ENCODE measurements at regions not wholly inside any gene's neighbourhood (a gene's known extent, or its start where the extent isn't known, plus 50 kb on each side); places are given as distances from the start of the nearest gene placed in this dataset.
A peak's percentile ranks its signal among the peaks of the same experiment; 100 is the strongest.

DNA sequence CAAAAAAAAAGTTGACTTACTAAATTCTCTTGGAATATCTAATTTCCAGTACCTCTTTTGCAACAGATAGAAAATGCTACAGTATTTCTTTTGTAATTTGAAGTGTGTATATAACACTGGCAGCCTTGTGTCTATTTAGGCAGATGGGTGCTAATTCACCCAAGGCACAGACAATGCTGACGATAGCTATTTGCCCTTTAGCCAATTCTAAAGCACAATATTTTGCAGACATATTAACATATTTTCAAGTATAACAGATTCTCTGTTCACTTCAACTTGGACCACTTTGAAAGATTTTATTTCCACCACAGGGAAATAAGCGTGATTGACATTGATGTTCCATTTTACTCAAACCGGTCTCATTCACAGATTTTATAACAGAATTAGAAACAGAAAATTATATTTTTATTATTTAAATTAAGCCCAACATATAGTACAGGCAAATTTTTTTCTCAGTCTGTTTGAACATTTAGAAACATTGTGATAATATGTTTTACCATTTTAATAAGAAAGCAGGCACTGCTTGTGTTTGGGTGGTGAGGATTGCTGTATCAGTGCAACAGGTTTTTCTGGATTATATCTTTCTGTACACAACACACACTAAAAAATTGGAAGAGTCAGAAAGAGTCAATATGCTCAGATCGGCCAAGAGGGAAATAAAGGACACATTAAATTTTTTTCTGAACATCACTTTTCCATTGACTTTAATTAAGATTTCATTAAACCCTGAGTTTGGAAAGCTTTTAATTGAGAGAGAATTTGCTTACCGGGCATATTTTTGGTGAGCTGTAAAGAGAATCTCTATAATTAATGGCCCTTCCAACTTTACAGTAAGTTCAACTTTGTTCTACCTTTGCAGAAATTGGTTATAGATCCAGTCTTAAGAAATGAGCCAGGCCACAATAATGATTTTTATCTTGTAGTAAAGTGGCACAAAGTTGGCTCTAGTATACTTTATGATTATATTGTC is 327.3 kb upstream of the NR2F2 start:
- intact Hi-C loops (cut with DNase I): no loop called here
- no peak for DNase-seq

DNA sequence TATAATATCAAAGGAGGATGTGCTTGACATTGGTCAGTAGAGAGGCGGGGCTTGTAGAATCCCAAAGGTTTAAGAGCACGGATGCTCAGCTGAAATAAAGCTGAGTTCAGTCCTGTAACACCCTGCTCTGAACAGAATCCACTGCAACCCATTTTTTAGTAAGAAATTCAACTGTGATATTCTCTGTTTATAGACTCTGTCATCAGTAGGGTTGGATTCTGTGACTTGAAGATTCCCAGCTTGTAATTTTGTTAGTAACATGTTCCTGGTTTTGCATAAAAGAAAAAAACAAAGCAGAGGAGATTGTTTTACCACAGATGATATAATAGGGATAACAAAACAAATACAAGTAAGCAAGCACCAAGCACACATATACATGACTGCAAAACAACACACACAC is 324.6 kb upstream of the NR2F2 start:
- intact Hi-C loops (cut with DNase I): no loop called here
- no peak for DNase-seq

GRCh38 chr15:96011136-96011535 is 319.4 kb upstream of the NR2F2 start:
- no peak for DNase-seq
- intact Hi-C loops (cut with DNase I): no loop called here

GRCh38 chr15:96014939-96015338 is 315.6 kb upstream of the NR2F2 start:
- intact Hi-C loops (cut with DNase I): no loop called here

DNA sequence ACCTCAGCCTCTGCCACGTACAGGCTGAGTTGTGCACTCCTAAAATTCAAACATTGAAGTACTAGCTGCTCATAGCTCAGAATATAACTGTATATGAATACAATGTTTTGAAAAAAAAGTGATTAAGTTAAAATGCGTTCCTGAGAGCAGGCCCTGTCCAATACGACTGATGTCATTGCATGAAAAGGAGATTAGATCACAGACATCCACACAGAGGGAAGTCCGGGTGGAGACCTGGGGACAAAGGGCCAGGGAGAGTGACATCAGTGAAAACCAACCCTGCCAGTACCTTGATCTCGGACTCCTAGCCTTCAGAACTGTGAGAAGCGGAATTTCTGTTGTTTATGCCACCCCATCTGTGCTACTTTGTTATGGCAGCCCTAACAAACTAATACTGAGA is 311.4 kb upstream of the NR2F2 start:
- DNase-seq: no peak
- intact Hi-C loops (cut with DNase I): no loop called here

More at GRCh38 chr15:96014939-96015338, 315.6 kb upstream of the NR2F2 start:
- no peak for DNase-seq

GRCh38 chr15:96020133-96020532 is 310.4 kb upstream of the NR2F2 start:
- peak in 36 of 42 donors; percentile 7 to 79 (median 44) for DNase-seq
- intact Hi-C loops (cut with DNase I): no loop called here

DNA sequence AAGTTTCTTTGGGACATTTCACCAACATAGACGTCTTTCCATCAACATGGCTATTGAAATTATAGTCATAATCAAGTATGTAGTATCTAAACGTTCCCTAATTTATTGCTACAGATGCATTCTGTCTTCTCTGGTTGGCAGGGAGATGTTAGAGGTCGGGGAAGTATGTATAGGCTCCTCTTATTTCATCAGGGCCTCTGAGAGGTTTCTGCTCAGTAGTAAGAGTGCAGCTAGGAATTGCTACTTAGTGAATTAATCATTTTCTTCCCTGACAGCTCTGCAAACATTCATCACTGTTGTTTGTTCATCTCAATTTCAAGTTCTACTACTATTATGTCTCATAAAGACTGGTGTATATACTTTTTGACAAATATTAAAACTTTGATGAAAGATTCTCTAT is 309.7 kb upstream of the NR2F2 start:
- intact Hi-C loops (cut with DNase I): no loop called here
- DNase-seq: no peak

GRCh38 chr15:96023081-96023480 is 307.4 kb upstream of the NR2F2 start:
- intact Hi-C loops (cut with DNase I): no loop called here
- DNase-seq: no peak

DNA sequence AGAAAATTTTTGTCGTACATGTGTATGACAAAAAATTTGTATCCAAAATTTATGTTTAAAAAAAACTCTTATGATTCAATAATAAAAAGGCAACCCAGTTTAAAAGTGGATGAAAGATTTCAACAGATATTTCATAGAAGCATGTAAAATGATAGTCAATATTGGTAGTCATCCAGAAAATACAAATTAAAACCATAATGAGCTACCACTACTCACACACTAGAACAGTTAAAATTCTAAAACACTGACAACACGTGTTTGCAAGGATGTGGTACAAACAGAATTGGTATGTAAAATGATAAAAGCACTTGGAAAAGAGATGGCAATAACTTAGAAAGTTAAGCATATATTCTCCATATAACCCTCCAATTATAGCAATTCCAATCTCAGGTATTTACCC is 303.0 kb upstream of the NR2F2 start:
- intact Hi-C loops (cut with DNase I): no loop called here
- DNase-seq: no peak

DNA sequence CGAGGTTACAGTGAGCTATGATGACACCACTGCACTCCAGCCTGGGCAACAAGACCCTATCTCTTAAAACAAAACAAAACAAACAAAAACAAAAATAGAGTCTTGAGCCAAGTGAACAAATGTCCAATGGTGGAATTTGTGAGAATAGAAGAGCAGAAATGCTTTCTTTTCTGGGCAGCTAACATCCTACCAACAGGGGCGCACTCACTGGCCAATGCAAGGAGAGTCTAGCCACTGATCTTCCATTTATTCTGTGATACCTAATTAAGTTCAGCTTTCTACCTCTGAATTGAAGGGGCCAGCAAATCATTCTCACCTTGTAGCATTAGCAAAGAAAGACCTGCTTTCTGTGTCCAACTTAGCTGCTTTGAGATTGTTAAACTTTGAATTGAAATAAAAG is 301.9 kb upstream of the NR2F2 start:
- intact Hi-C loops (cut with DNase I): no loop called here

GRCh38 chr15:96029172-96029571 is 301.3 kb upstream of the NR2F2 start:
- intact Hi-C loops (cut with DNase I): no loop called here
- no peak for DNase-seq

More for the DNA sequence above, 301.9 kb upstream of the NR2F2 start:
- DNase-seq: no peak

- intact Hi-C loops (cut with DNase I): no loop called here
- no peak for DNase-seq
These were observed 298.9 kb upstream of the NR2F2 start for GRCh38 chr15:96031426-96032110.

DNA sequence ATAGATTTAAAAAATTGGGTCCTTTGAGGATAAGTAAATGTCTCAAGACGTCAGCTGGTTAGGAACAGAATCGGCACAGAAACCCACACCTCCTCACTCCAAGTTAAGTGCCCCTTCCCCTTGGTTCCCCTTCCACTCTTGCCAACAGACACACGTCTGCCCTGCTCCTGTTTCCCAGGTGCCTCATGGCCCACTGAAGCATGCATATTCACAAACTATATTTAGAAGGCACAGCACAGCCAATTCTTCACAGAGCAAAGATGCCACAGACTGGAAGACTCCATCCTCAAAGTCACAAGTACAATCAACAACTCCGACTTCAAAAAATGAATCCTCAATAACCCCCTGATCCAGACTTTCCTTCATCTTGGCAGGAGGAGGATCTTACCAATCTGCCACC is 295.4 kb upstream of the NR2F2 start:
- DNase-seq: no peak
- intact Hi-C loops (cut with DNase I): no loop called here

- DNase-seq: no peak
- intact Hi-C loops (cut with DNase I): no loop called here
These were observed 294.9 kb upstream of the NR2F2 start for GRCh38 chr15:96035635-96036034.

DNA sequence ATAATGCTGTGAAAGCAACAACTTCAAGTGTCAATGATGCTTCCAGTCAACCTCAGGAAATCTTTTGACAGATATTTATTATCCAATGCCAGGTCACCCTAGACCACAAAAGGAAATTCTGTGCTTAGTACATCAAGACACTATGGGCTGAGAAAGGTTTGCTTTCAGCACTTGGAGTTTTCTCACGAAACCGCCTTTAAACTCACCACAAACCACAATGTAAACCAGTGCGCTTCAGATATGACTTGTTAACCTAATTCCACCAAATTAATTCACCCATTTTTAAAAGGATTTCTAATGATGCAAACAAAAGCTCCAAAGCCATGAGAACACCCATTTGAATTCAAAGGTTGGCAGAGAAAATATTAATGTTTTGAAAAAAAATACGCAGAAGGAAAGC is 292.9 kb upstream of the NR2F2 start:
- intact Hi-C loops (cut with DNase I): no loop called here
- no peak for DNase-seq

DNA sequence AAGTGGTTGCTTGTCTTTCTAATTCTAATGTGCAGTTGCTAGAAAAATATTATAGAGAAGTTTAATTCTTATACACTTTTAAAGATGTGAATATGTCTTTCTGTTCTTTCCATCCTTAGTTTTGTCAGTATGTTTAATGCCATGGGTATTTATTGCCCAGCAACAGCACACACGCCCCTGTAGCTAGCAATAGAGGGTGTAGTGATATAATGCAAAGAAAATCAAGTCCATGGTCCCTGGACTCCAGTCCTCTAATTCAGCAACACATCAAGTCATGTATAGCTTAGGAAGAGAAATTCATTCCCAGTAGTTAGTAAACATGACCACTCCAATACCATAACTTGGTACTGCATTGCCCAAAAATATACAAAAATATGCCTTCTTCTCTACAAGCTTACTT is 292.4 kb upstream of the NR2F2 start:
- intact Hi-C loops (cut with DNase I): no loop called here
- no peak for DNase-seq

DNA sequence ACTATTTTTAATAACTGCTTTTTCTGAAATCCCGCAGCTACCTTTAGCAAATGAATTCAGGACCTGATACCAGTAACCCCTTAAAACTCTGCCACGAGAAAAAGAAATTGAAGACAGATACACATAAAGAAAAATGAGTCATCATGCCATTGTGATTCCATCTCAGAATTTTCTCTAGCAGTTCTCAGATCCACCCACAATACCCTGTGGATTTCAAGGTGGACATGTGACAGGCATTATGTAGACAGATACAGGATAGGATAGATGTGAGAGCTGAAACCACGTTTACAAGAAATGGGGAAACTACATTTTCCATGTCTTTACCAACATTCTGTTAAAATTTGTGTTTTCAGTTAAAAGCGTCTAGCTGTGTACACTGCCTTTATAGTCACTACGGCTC is 291.9 kb upstream of the NR2F2 start:
- intact Hi-C loops (cut with DNase I): no loop called here
- no peak for DNase-seq

GRCh38 chr15:96041982-96042733 is 288.3 kb upstream of the NR2F2 start:
- intact Hi-C loops (cut with DNase I): no loop called here
- no peak for DNase-seq

DNA sequence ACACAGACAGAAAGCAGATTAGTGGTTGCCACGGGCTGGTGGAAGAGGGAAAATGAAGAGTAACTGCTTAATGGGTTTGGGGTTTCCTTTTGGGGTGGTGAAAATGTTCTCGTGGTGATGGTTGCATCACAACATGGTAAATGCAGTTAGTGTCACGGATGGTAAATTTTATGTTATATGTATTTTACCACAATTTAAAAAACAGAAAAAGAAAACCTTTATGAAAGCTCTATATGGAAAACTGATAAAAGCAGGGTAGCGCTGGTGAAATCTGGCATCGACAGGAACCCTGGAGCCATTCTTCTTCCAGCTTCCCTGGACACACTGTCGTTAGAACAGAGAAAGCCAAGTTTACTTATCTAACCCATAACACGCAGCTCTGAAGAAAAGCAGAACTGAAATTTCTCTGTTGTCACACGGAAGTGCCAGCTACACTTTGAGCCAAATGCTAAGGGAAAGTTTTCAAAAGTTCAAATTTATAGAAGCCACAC is 287.7 kb upstream of the NR2F2 start:
- DNase-seq: no peak
- intact Hi-C loops (cut with DNase I): loop anchor here (1.0 kb wide), 1 partner anchor 16 kb away; no protein-coding TSS in a partner anchor

All from head of caudate nucleus (tissue), 42 donors.